Ascending aorta (tissue), 2 donors: ENCODE measurements at regions not wholly inside any gene's neighbourhood (a gene's known extent, or its start where the extent isn't known, plus 50 kb on each side); places are given as distances from the start of the nearest gene placed in this dataset.

Experiments
- DNase-seq, 2 donors: peaks; one replicate each; pipeline ENCODE4 v3.0.0-alpha.2; 2019; ENCODE audit warnings: low spot score in 2 of 2
- H3K27ac ChIP-seq, 2 donors: fragments of 200-600 bp; sonication (generic); one replicate each; pipeline ENCODE4 v1.5.1; 2016 to 2017; ENCODE audit warnings: mild to moderate bottlenecking in 1 of 2
- H3K27me3 ChIP-seq: fragments of 200-600 bp; sonication (generic); one replicate; pipeline ENCODE4 v1.5.1; 2017
- H3K36me3 ChIP-seq, 2 donors: fragments of 200-600 bp; sonication (generic); one replicate each; pipeline ENCODE4 v1.5.1; 2016
- H3K4me1 ChIP-seq, 2 donors: fragments of 200-600 bp; sonication (generic); one replicate each; pipeline ENCODE4 v1.5.1; 2016 to 2017; ENCODE audit warnings: mild to moderate bottlenecking in 1 of 2
- H3K4me3 ChIP-seq, 2 donors: fragments of 200-600 bp; sonication (generic); one replicate each; pipeline ENCODE4 v1.5.1; 2016 to 2017; ENCODE audit warnings: mild to moderate bottlenecking in 1 of 2
- H3K9me3 ChIP-seq, 2 donors: fragments of 200-600 bp; sonication (generic); one replicate each; pipeline ENCODE4 v1.5.1; 2016
- CTCF ChIP-seq, 3 experiments: fragments of 200-600 bp in 2 of 3; fragments of 450-650 bp in 1 of 3; sonication (generic) in 2 of 3; IDR thresholded peaks; one replicate each; pipeline ENCODE4 v1.5.1; 2016 to 2019; ENCODE audit warnings: antibody characterized with exemption in 3 of 3, mild to moderate bottlenecking in 1 of 3, moderate library complexity in 1 of 3
- intact Hi-C: fragments of 100-400 bp; cut with DNase I; formaldehyde crosslinking; loops from one replicate; pipeline ENCODE4 v1.15.1; 2023

GRCh38 chr4:125447551-125448290 lies 133.0 kb downstream of the FAT4 start:
- H3K4me3 ChIP-seq: no peak overlapping the region
- DNase-seq: no peak
- H3K27ac ChIP-seq: no peak overlapping the region
- H3K36me3 ChIP-seq: peaks cover 11 to 43% of the 10 kb centered on the region in 2 donors
- H3K4me1 ChIP-seq: no peaks in the 10 kb centered on the region
- intact Hi-C loops: no loop called here
- H3K9me3 ChIP-seq: no peaks in the 10 kb centered on the region
- no peak for TF ChIP-seq CTCF (IDR thresholded peaks at IDR 0.05)
- no peaks in the 10 kb centered on the region for H3K27me3 ChIP-seq

GRCh38 chr4:125456075-125456474 lies 141.3 kb downstream of the FAT4 start:
- Histone ChIP-seq H3K27ac (no peak overlapping the region), H3K4me3 (no peak overlapping the region), H3K9me3 (no peaks in the 10 kb centered on the region), H3K36me3 (peaks cover 0 to 16% of the 10 kb centered on the region in 2 donors), H3K27me3 (no peaks in the 10 kb centered on the region), H3K4me1 (no peaks in the 10 kb centered on the region)
- no peak for DNase-seq
- intact Hi-C loops: no loop called here
- no peak for TF ChIP-seq CTCF (IDR thresholded peaks at IDR 0.05)

GRCh38 chr4:125459531-125459930 lies 144.8 kb downstream of the FAT4 start:
- DNase-seq: no peak
- Histone ChIP-seq H3K36me3 (peaks cover 0 to 3% of the 10 kb centered on the region in 2 donors), H3K4me1 (no peaks in the 10 kb centered on the region), H3K27ac (no peak overlapping the region), H3K4me3 (no peak overlapping the region), H3K9me3 (no peaks in the 10 kb centered on the region), H3K27me3 (no peaks in the 10 kb centered on the region)
- intact Hi-C loops: no loop called here
- TF ChIP-seq CTCF (IDR thresholded peaks at IDR 0.05): no peak

GRCh38 chr4:125461676-125462363 lies 147.1 kb downstream of the FAT4 start:
- no peak for TF ChIP-seq CTCF (IDR thresholded peaks at IDR 0.05)
- Histone ChIP-seq H3K27me3 (no peaks in the 10 kb centered on the region), H3K4me1 (no peaks in the 10 kb centered on the region), H3K9me3 (no peaks in the 10 kb centered on the region), H3K4me3 (no peak overlapping the region), H3K36me3 (no peaks in the 10 kb centered on the region), H3K27ac (no peak overlapping the region)
- intact Hi-C loops: no loop called here
- no peak for DNase-seq

- intact Hi-C loops: no loop called here
- Histone ChIP-seq H3K27me3 (no peaks in the 10 kb centered on the region), H3K27ac (no peak overlapping the region), H3K4me1 (no peaks in the 10 kb centered on the region), H3K4me3 (no peak overlapping the region), H3K36me3 (no peaks in the 10 kb centered on the region), H3K9me3 (no peaks in the 10 kb centered on the region)
- no peak for DNase-seq
- no peak for TF ChIP-seq CTCF (IDR thresholded peaks at IDR 0.05)
Measured at GRCh38 chr4:125464146-125464545, 149.4 kb downstream of the FAT4 start.
